ENCODE measurements at regions not wholly inside any gene's neighbourhood (a gene's known extent, or its start where the extent isn't known, plus 50 kb on each side); places are given as distances from the start of the nearest gene placed in this dataset.

GRCh38 chr17:77508047-77508715 lies 367.4 kb downstream of the SEC14L1 start:
- TF ChIP-seq POLR2A (IDR thresholded peaks at IDR 0.05; ENCODE audit: insufficient read depth in 1 of 2, low read depth in 2 of 2, low read length in 2 of 2) (no peak), SMC3 (IDR thresholded peaks at IDR 0.05; ENCODE audit: low read length) (no peak)

Data from HepG2 (cell line).